ENCODE measurements at regions not wholly inside any gene's neighbourhood (a gene's known extent, or its start where the extent isn't known, plus 50 kb on each side); places are given as distances from the start of the nearest gene placed in this dataset.
A peak's percentile ranks its signal among the peaks of the same experiment; 100 is the strongest.

DNA sequence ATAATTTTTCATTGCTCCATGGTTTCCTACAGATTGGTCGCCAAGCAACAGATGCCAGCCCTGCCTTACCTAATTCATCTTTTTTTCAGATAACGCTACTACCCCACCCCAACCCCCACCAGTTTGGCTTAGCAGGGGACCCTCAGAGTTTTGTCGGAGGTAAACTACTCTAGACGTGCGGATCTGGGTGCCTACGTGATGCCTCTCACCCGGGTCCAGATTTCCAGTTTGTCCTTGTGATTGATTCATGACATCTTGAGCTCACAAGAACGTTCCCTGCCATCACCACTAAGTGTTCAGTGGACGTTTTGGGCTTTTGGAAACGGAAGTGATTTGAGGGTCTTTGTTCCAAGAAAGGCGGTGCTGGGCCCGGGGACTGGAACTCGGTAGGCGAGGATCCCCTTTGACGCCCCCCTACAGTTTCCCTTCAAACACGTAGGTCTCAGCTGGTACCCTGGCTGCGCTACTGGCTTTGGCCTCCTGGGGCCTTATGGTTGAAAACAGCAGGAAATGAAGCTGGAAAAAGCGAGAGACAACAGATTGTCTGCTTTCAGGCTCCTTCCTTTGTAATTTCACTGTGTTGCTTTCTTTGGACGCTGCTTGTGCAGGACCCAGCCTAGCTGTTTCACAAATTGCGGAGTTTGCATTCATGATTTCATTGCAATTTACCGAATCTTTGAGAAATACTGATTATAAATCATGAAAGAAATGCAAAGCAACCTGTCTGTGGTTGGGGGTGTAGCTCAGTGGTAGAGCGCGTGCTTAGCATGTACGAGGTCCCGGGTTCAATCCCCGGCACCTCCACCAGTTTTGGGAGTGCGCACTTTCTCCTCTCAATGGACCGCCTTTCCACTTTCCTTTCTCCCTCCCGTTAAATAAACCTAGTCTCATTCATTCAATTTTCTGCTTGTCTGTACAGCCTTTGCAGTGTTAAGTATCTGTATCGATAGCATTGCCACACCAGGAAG lies 81.0 kb downstream of the GPX5 start:
- Histone ChIP-seq H3K27ac (ENCODE audit: low read depth, low read length) (no peak overlapping the region), H4K20me1 (ENCODE audit: insufficient read depth, low read length) (no peaks in the 10 kb centered on the region), H3K79me2 (ENCODE audit: insufficient read depth, low read length) (no peaks in the 10 kb centered on the region), H3K9me3 (ENCODE audit: low read depth, low read length) (no peaks in the 10 kb centered on the region), H3K36me3 (ENCODE audit: insufficient read depth, low read length) (no peaks in the 10 kb centered on the region), H2AFZ (ENCODE audit: low read length) (peak overlapping the region; percentile 88), H3K4me3 (ENCODE audit: insufficient read depth, low read length) (peak overlapping the region; percentile 75), H3K27me3 (ENCODE audit: insufficient read depth, low read length) (no peaks in the 10 kb centered on the region), H3K4me1 (ENCODE audit: insufficient read depth, low read length) (peaks cover 4% of the 10 kb centered on the region), H3K4me2 (ENCODE audit: insufficient read depth, low read length) (peak overlapping the region; percentile 94)
- DNase-seq (ENCODE audit: insufficient read length, low spot score, missing footprints) = peak; percentile 91
- TF ChIP-seq, protein P1, sequence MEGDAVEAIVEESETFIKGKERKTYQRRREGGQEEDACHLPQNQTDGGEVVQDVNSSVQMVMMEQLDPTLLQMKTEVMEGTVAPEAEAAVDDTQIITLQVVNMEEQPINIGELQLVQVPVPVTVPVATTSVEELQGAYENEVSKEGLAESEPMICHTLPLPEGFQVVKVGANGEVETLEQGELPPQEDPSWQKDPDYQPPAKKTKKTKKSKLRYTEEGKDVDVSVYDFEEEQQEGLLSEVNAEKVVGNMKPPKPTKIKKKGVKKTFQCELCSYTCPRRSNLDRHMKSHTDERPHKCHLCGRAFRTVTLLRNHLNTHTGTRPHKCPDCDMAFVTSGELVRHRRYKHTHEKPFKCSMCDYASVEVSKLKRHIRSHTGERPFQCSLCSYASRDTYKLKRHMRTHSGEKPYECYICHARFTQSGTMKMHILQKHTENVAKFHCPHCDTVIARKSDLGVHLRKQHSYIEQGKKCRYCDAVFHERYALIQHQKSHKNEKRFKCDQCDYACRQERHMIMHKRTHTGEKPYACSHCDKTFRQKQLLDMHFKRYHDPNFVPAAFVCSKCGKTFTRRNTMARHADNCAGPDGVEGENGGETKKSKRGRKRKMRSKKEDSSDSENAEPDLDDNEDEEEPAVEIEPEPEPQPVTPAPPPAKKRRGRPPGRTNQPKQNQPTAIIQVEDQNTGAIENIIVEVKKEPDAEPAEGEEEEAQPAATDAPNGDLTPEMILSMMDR (IDR thresholded peaks at IDR 0.05; ENCODE audit: extremely low read depth, low read depth, low read length) = peak; percentile 44

DNA sequence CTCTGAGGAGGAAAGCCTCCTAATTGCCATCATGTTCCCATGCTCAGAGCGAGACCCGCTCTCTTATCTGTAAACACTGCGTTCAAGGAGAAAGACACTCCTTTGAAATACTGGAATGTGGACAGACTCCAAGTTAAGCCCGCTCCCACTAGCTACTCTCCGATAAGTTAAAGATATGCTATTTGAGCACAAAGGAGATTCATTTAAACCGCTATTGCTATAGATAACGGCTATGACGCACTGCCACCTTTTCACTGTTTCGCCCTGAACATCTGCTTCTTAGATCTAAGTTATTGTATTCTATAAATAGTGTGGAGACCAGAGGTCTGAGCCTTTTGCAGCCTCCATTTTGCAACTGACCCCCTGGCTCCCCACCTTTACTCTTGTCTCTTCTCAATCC lies 82.3 kb downstream of the GPX5 start:
- Histone ChIP-seq H2AFZ (ENCODE audit: low read length) (no peak overlapping the region), H4K20me1 (ENCODE audit: insufficient read depth, low read length) (no peaks in the 10 kb centered on the region), H3K4me1 (ENCODE audit: insufficient read depth, low read length) (peaks cover 4% of the 10 kb centered on the region), H3K27ac (ENCODE audit: low read depth, low read length) (no peak overlapping the region), H3K4me2 (ENCODE audit: insufficient read depth, low read length) (no peak overlapping the region), H3K4me3 (ENCODE audit: insufficient read depth, low read length) (no peak overlapping the region), H3K27me3 (ENCODE audit: insufficient read depth, low read length) (no peaks in the 10 kb centered on the region), H3K9me3 (ENCODE audit: low read depth, low read length) (no peaks in the 10 kb centered on the region), H3K79me2 (ENCODE audit: insufficient read depth, low read length) (no peaks in the 10 kb centered on the region), H3K36me3 (ENCODE audit: insufficient read depth, low read length) (no peaks in the 10 kb centered on the region)
- no peak for DNase-seq (ENCODE audit: insufficient read length, low spot score, missing footprints)
- TF ChIP-seq, protein P1 (IDR thresholded peaks at IDR 0.05; ENCODE audit: extremely low read depth, low read depth, low read length) = no peak

DNA sequence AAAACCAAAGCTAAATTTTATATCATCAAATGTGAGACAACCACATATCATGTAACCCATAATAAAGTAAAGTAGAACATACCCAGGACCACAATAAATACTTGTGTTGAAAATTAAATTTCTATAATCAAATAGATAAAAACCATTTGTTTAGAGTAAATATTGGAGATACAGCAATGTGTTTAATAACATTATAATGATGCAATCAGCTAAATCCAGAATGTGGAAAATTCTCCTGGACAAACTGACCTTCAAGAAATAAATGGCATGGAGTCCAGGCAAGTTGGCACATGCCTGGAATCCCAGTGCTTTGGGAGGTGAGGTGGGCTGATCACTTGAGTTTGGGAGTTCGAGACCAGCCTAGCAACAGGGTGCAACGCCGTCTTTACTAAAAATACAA lies 84.0 kb downstream of the GPX5 start:
- H2AFZ ChIP-seq (ENCODE audit: low read length) = no peak overlapping the region
- H3K27ac ChIP-seq (ENCODE audit: low read depth, low read length) = no peak overlapping the region
- no peaks in the 10 kb centered on the region for H3K36me3 ChIP-seq (ENCODE audit: insufficient read depth, low read length)
- H3K27me3 ChIP-seq (ENCODE audit: insufficient read depth, low read length) = no peaks in the 10 kb centered on the region
- no peak overlapping the region for H3K4me2 ChIP-seq (ENCODE audit: insufficient read depth, low read length)
- H3K4me1 ChIP-seq (ENCODE audit: insufficient read depth, low read length) = peaks cover 4% of the 10 kb centered on the region
- H3K79me2 ChIP-seq (ENCODE audit: insufficient read depth, low read length) = no peaks in the 10 kb centered on the region
- no peak overlapping the region for H3K4me3 ChIP-seq (ENCODE audit: insufficient read depth, low read length)
- no peaks in the 10 kb centered on the region for H3K9me3 ChIP-seq (ENCODE audit: low read depth, low read length)
- H4K20me1 ChIP-seq (ENCODE audit: insufficient read depth, low read length) = no peaks in the 10 kb centered on the region
- TF ChIP-seq, protein P1 (IDR thresholded peaks at IDR 0.05; ENCODE audit: extremely low read depth, low read depth, low read length) = no peak
- no peak for DNase-seq (ENCODE audit: insufficient read length, low spot score, missing footprints)

DNA sequence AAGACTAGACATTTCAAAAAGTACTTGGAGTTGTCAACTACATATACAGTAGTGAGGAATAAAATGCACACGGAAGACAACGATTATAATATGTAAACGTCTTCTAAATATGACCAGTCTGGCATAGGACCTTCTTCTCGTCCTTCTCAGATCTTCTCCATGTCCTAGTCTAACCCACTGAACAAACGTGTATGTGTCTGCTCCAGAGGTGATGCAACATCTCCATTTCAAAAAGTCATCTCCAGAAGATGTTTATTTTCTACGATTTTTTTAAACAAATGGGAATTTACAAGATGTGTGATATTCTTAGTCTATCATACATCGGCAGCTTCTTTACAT lies 89.9 kb downstream of the GPX5 start:
- Histone ChIP-seq H2AFZ (ENCODE audit: low read length) (no peak overlapping the region), H4K20me1 (ENCODE audit: insufficient read depth, low read length) (no peaks in the 10 kb centered on the region), H3K4me3 (ENCODE audit: insufficient read depth, low read length) (no peak overlapping the region), H3K79me2 (ENCODE audit: insufficient read depth, low read length) (no peaks in the 10 kb centered on the region), H3K27me3 (ENCODE audit: insufficient read depth, low read length) (peaks cover 3% of the 10 kb centered on the region), H3K27ac (ENCODE audit: low read depth, low read length) (no peak overlapping the region), H3K4me1 (ENCODE audit: insufficient read depth, low read length) (no peaks in the 10 kb centered on the region), H3K9me3 (ENCODE audit: low read depth, low read length) (no peaks in the 10 kb centered on the region), H3K4me2 (ENCODE audit: insufficient read depth, low read length) (no peak overlapping the region), H3K36me3 (ENCODE audit: insufficient read depth, low read length) (no peaks in the 10 kb centered on the region)
- TF ChIP-seq, protein P1 (IDR thresholded peaks at IDR 0.05; ENCODE audit: extremely low read depth, low read depth, low read length) = no peak
- DNase-seq (ENCODE audit: insufficient read length, low spot score, missing footprints) = no peak
